ENCODE measurements at regions not wholly inside any gene's neighbourhood (a gene's known extent, or its start where the extent isn't known, plus 50 kb on each side); places are given as distances from the start of the nearest gene placed in this dataset.

DNA sequence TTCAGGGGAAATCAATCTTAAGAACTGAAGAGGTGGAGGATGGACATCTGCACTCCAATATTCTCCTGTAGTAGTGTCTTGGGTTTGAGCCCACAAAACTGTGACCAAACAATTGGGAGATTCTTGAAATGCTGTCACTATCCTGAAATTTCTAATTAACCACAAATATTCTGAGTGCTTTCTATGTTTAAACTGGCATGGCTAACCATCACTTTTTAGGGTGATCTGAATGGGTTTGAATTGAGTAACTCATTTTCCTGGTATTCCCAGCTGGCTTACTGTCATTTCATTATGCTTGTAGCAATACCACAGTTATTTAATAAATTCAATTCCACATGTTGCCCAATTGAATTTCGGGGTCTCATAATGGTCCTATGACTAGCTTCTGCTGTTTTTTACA is 216.9 kb upstream of the DCBLD2 start:
- Histone ChIP-seq H3K4me2 (ENCODE audit: low read depth, low read length) (no peak overlapping the region), H3K27me3 (replicated peaks; ENCODE audit: insufficient read depth, low read length) (no peaks in the 10 kb centered on the region), H2AFZ (ENCODE audit: low read length) (no peak overlapping the region), H3K9me2 (replicated peaks; ENCODE audit: insufficient read depth, low read length) (no peaks in the 10 kb centered on the region), H3K4me1 (ENCODE audit: low read length) (no peaks in the 10 kb centered on the region), H3K79me2 (ENCODE audit: low read length) (no peaks in the 10 kb centered on the region), H3K4me3 (ENCODE audit: low read length) (no peak overlapping the region), H3K27ac (ENCODE audit: low read length) (no peak overlapping the region), H3K36me3 (replicated peaks; ENCODE audit: insufficient read depth, low read length) (no peaks in the 10 kb centered on the region), H3K9ac (ENCODE audit: low read length) (no peak overlapping the region), H3F3A (ENCODE audit: insufficient read depth, low read length) (no peaks in the 10 kb centered on the region), H4K20me1 (ENCODE audit: insufficient read depth, low read length) (no peaks in the 10 kb centered on the region), H3K9me3 (replicated peaks; ENCODE audit: insufficient read depth, low read length) (no peaks in the 10 kb centered on the region)
- no peak for DNase-seq
- no peak for TF ChIP-seq CTCF (IDR thresholded peaks at IDR 0.05; ENCODE audit: low read length)
- TF ChIP-seq EZH2 (optimal IDR thresholded peaks at IDR 0.05; ENCODE audit: low read depth, low read length): no peak
- TF ChIP-seq EZH2phosphoT487 (IDR thresholded peaks at IDR 0.05; ENCODE audit: low read length): no peak

DNA sequence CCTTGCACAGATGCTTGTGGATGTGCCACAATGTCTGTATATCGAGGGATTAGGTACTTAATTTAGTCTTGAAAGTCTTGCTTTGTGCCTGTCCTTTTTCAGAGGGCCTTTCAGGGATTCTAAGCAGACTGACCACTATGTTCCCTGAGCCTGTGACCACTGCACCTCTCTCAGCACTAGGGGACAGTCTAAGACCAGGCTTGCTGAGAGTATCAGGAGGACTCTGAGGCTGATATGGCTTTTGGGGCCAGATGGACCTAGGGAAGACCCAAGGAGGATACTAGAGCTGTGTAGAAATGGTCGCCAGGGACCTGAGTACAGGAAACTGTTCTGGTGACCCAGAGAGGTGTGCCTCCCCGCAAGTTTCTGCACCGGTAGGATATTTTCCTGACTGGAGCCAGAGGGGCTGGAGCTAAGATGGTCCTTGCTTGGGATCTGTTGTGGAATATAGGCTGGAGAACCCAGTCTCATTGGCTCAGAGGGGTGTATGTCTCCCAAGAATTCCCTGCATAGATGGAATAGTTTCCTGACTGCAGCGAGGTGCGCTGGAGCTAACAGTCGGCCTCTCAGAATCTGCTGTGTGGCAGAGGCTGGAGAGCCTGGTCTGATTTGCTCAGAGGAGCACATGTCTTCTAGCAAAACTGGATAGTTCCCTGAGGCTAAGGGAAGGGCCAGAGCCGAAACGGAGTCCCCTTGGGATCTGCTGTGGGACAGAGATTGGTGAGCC is 213.2 kb upstream of the DCBLD2 start:
- Histone ChIP-seq H3K4me3 (ENCODE audit: low read length) (no peak overlapping the region), H3K79me2 (ENCODE audit: low read length) (no peaks in the 10 kb centered on the region), H2AFZ (ENCODE audit: low read length) (no peak overlapping the region), H3K9me3 (replicated peaks; ENCODE audit: insufficient read depth, low read length) (no peaks in the 10 kb centered on the region), H3K27ac (ENCODE audit: low read length) (no peak overlapping the region), H3K4me1 (ENCODE audit: low read length) (no peaks in the 10 kb centered on the region), H3K36me3 (replicated peaks; ENCODE audit: insufficient read depth, low read length) (no peaks in the 10 kb centered on the region), H3K9me2 (replicated peaks; ENCODE audit: insufficient read depth, low read length) (no peaks in the 10 kb centered on the region), H4K20me1 (ENCODE audit: insufficient read depth, low read length) (no peaks in the 10 kb centered on the region), H3K27me3 (replicated peaks; ENCODE audit: insufficient read depth, low read length) (no peaks in the 10 kb centered on the region), H3F3A (ENCODE audit: insufficient read depth, low read length) (no peaks in the 10 kb centered on the region), H3K9ac (ENCODE audit: low read length) (no peak overlapping the region), H3K4me2 (ENCODE audit: low read depth, low read length) (no peak overlapping the region)
- no peak for TF ChIP-seq EZH2 (optimal IDR thresholded peaks at IDR 0.05; ENCODE audit: low read depth, low read length)
- TF ChIP-seq CTCF (IDR thresholded peaks at IDR 0.05; ENCODE audit: low read length): peak; percentile 36
- TF ChIP-seq EZH2phosphoT487 (IDR thresholded peaks at IDR 0.05; ENCODE audit: low read length): no peak
- DNase-seq: no peak

- Histone ChIP-seq H3K9me2 (replicated peaks; ENCODE audit: insufficient read depth, low read length) (no peaks in the 10 kb centered on the region), H4K20me1 (ENCODE audit: insufficient read depth, low read length) (no peaks in the 10 kb centered on the region), H3K4me2 (ENCODE audit: low read depth, low read length) (no peak overlapping the region), H3K9me3 (replicated peaks; ENCODE audit: insufficient read depth, low read length) (no peaks in the 10 kb centered on the region), H3K4me3 (ENCODE audit: low read length) (no peak overlapping the region), H3K36me3 (replicated peaks; ENCODE audit: insufficient read depth, low read length) (no peaks in the 10 kb centered on the region), H3K4me1 (ENCODE audit: low read length) (no peaks in the 10 kb centered on the region), H3K79me2 (ENCODE audit: low read length) (no peaks in the 10 kb centered on the region), H3K9ac (ENCODE audit: low read length) (no peak overlapping the region), H2AFZ (ENCODE audit: low read length) (no peak overlapping the region), H3K27me3 (replicated peaks; ENCODE audit: insufficient read depth, low read length) (no peaks in the 10 kb centered on the region), H3K27ac (ENCODE audit: low read length) (no peak overlapping the region), H3F3A (ENCODE audit: insufficient read depth, low read length) (no peaks in the 10 kb centered on the region)
- TF ChIP-seq CTCF (IDR thresholded peaks at IDR 0.05; ENCODE audit: low read length) (no peak), EZH2 (optimal IDR thresholded peaks at IDR 0.05; ENCODE audit: low read depth, low read length) (no peak), EZH2phosphoT487 (IDR thresholded peaks at IDR 0.05; ENCODE audit: low read length) (no peak)
- no peak for DNase-seq
These were observed 209.7 kb upstream of the DCBLD2 start for GRCh38 chr3:99111235-99111634.
